ENCODE measurements at regions not wholly inside any gene's neighbourhood (a gene's known extent, or its start where the extent isn't known, plus 50 kb on each side); places are given as distances from the start of the nearest gene placed in this dataset. TPM values are rescaled to one million over a fixed set of nuclear protein-coding genes. Genes with fewer than 3 reads are reported as not detected.

MicroRNAs in the stretch of these regions (microRNA counts, 767-probe panel; counts per million panel counts)
- 0 to 736 counts per million in 2 donors for microRNA hsa-miR-563

Small RNAs in the stretch of these regions (microRNA-seq; reads per million reads assigned to microRNA genes)
- gene MIR563 (ENCODE audit: borderline number of aligned reads in 2 of 2, borderline replicate concordance in 2 of 2): 0 reads per million in 2 donors

Small RNAs in the stretch of these regions (small RNA-seq; reads per million reads assigned to genes)
- gene MIR563: not detected

All from body of pancreas (tissue), 3 donors.